ENCODE measurements at regions not wholly inside any gene's neighbourhood (a gene's known extent, or its start where the extent isn't known, plus 50 kb on each side); places are given as distances from the start of the nearest gene placed in this dataset.

DNA sequence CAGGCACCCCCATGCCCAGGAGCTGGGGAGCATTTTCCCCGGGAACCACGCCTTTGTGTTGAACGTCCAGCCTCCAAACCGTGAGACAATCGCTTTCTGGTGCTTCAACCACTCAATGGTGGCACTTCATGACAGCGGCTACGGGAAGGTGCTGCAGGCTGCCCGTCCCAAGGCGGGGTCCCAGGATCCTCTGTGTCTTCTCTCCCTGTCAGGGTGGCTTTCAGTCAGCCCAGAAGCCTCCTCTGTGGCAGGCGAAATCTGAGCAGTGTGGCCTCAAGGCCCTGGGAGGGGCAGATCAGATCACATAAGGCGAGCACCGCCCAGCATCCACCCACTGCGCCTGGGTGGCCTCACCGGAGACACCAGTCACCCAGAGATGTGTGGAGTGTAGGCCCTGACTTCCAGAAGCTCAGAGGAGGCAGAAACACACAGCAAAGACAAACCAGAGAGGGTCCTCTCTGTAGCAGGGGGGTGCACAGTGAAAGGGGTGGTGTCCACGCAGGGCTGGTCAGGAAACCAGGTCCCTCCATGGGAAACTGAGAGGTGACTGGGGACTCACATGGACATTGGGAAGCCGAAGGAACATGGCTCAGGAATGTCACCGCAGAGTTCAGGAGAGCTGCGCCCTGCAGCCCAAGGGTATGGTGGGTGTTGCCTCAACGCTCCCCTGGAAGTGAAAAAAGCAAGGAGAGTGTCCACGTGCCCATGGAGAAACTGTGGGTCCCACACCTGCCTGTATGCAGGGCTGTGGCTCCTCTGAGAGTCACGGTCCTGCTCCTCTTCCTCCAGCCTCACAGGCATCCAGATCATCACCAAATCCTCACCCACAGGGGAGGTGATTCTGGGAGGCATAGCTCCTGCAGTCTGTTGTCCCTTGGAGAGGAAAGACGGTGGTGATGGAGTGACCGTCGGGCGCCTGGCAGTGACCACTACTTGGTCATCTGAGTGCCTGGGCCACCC, 1420.7 kb downstream of the TBC1D22A start:
- no peak for DNase-seq
- intact Hi-C loops (cut with DNase I): no loop called here

DNA sequence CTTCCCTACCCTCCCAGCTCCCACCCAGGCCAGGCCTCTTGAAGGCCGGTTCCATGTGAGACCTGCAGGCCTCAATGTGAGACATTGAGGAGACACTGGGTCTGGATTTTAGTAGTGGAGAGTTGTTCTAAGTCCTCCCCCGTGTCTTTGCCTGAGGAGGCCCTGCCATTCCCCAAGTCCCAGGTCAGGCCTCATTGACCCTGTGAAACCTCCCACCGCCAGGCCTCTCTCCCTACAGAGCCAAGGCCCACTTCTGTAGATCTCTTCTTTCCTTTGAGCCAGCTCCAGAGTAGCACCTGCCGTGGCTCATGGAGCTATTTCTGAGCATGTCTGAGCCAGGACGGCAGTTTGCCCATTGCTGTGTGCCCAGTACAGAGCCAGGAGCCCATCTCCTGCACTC, 1419.6 kb downstream of the TBC1D22A start:
- DNase-seq: no peak
- intact Hi-C loops (cut with DNase I): no loop called here

DNA sequence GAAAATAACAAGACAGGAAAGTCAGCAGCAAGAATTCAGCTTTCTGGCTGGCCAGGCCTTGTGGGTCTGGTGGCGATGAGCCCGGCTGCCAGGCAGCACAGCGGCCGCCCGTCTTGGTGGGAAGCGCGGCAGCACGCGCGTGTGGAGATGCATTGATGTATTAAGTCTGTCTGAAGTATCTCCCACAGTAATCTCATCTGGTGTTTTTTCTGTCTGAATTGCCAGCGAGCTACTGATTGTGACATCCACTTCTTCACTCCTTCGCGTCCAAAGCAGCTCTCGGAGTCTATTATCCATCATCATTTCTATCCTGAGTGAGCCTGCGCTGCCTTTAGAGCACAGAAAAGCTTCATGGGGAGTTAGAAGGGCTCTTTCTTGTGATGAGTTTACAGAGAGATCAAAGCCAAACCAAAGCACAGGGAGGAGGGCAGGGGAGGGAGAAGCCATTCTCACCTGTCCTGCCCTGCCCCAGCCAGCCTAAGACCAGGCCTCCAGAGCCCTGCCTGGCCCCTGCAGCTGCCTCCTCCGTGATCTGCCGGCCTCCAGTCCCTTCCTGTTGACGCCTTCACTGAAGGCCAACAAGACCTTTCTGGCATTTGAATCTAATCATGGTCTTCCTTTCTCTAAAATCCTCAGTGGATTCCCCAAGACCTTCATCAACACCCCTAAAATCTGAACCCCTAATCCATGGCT, 1419.0 kb downstream of the TBC1D22A start:
- intact Hi-C loops (cut with DNase I): no loop called here
- DNase-seq: no peak

DNA sequence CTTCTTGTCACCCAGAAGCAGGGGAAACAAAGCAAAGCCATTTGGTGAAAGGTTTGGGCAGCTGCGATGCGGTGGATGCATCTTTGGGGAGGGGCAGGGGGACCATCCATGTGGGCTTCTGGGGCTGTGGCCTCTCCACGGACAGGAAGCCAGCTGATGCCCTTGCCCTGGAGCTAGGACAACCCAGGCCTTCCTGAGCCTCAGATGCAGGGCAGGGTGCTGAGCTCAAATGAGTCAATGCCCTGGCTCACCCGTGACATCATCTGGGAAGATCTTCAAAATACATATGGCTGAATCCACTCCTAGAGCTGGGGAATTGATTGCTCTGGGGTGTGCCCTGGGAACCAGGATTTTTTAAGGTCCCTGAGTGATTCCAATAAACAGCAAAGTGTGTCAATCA, 1418.2 kb downstream of the TBC1D22A start:
- intact Hi-C loops (cut with DNase I): no loop called here

DNA sequence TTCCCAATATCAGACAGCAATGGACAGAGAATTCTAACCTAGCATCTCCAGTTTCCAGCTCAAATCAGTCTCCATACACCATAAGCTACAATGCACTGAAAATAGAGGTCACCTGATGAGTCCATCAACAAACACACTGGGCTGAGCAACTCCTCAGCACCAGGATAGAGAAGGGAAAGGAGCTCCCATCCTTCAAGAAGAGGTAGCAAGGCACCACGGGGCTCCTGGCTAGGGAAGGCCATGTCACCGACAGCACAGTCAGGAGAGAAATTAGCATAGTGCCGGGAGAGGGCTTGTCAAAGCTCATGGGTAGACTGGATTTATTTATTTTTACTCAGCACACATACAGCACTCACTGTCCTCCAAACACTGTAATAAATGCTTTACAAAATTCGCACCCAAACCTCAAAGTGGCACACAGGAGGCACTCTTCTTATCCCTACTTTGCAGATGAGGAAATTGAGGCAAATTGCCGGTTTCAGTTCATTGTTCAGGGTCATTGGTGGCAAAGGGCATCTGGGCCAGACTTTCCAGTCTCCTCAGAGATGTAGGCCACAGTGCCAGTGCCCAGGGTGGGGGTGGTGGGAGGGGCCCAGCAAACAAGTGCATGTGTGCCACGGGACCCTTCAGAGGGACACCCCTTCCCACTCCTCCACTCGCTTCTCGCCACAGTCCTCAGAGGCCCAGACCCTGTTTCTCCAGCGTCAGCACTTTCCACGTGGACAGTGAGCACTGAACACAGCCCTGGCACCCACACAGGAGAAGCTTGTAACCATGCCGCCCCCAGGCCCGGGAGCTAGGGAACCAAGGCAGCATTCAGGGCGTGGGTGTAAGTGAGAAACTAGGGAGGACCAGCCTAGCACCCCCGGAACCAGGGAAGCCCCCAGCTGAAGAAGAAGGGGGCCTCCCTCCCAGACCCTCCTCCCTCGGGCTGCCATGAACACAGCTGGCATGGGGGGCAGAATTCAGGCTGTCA, 1417.4 kb downstream of the TBC1D22A start:
- DNase-seq: peak in 3 of 10 donors; percentile 34 to 90 (median 83)
- intact Hi-C loops (cut with DNase I): no loop called here

More for the DNA sequence above, 1418.2 kb downstream of the TBC1D22A start:
- DNase-seq: no peak

DNA sequence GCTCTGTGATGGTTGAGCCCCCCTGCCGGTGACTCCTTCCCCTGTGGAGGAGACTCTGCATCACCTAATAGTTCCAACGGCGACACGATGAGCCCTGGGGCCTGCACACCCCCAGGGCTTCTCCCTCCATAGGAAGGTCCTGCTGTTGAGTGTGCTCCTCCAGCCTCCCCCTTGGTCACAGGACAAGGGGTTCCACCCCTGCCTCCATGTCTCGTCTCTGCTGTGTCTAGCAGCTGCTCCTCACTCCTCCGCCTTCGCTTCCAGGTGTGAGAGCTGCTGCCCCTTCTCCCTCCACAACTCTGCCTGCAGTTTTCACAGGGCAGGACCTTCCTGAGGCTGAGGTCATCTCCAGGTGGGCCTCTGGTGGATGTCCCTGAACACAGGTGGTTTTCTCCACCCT, 1416.1 kb downstream of the TBC1D22A start:
- DNase-seq: no peak

DNA sequence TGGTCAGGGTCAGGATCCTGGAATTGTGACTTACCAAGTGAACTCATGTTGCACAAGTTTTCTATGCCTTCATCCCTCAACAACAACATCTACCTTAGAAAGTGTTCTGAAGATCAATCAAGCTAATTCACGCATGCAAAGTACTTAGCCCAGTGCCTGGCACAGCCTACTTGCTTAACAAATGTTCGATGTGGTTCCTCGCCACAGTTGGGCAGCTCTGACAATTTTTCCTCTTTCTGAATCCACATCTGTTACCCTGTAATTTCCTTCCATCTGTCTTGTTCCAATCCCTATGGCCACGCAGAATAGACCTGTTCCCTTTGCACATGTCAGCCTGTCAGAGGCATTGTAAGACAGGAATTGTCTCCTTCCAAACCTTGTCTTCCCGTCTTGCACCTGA, 1415.2 kb downstream of the TBC1D22A start:
- no peak for DNase-seq
- intact Hi-C loops (cut with DNase I): no loop called here

More for the DNA sequence above, 1416.1 kb downstream of the TBC1D22A start:
- intact Hi-C loops (cut with DNase I): no loop called here

DNA sequence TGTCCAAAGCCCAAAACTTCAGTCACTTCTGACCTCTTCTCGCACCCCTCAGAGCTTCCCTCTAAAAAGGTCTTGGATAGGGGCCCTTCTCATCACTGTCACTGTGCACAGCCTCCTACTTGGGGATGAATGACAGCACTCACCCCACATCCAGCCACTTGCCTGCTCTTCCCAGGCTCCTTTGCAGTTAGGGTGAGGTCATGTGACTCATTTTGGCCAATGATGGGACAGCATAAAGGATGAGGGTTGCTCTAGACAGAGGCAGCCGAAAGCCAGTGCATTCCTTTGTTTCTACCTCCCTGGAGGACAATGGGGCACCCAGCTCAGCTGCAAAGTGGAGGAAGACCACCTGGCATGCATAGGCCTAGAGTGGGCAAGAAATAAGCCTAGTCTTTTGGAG, 1413.3 kb downstream of the TBC1D22A start:
- DNase-seq: no peak
- intact Hi-C loops (cut with DNase I): no loop called here

DNA sequence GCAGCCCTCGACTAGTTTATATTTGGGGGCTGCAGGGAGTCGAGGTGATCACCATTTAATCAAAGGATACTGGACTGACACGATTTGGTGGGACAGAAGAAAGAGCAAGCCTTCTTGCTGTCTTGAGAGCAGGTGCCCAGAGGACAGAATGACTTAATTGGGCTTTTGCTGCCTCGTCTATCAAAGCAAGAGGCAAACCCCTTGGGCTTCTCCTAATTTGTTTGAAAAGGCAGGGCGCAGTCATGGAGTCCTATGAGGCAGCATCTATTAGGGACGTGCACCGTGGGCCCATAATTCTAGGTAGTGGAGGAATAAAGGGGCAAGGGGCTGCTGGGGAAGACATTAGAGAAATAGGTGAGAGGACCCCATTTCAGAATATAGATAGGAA, 1411.3 kb downstream of the TBC1D22A start:
- DNase-seq: no peak
- intact Hi-C loops (cut with DNase I): no loop called here

DNA sequence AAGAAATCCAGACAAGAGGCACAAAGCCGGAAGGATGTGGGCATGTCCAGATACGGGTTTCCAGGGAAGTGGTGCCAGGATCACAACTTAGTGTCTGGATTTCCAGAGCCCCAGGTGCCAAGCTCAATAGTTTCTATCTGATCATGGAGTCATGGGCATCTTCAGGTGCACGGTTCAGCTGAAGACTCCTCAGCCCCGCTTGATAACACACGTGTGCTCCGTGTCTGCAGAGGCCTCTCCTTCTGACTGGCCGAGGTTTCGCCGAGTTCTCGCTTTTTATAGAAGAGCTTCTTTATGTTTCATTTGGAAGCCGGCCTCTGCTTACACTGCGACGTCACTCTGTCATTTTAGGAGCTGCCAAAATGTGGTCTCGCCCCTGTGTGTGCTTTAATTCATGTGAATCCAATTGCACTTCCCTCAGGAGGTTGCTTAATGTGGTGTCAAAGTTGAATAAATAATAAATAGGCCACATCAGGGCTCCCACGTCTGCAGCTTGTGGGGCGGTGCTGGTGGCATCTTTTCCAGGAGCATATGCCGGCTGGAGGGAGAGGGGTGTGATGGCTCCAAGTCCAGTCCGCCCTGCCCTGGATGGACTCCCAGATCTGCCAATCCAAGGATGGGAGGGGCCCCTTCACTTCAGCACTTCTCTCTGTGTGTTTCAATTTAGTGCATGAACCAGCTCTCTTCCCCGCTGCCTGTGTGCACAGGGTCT, 1410.8 kb downstream of the TBC1D22A start:
- DNase-seq: no peak
- intact Hi-C loops (cut with DNase I): no loop called here

DNA sequence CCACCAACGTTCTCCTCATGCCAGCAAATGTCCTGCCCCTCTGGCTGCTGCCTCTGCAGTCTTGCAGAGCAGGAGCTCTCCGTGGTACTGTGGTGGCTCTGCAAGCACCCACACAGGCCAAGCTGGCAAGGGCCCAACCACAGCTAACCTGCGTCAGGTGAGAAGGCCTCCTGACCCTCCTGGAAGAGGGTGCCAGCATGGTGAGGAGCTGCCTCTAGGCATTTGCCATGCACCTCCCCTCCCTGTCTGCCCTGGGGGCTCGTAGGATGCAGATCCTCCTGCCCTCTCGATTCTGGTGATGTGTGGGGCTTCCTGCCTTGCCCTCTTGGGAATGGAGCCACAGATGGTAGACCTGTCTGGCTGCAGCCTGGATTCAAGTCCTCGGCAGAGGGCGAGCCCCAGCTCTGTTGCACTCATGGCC, 1408.8 kb downstream of the TBC1D22A start:
- intact Hi-C loops (cut with DNase I): no loop called here
- DNase-seq: no peak

DNA sequence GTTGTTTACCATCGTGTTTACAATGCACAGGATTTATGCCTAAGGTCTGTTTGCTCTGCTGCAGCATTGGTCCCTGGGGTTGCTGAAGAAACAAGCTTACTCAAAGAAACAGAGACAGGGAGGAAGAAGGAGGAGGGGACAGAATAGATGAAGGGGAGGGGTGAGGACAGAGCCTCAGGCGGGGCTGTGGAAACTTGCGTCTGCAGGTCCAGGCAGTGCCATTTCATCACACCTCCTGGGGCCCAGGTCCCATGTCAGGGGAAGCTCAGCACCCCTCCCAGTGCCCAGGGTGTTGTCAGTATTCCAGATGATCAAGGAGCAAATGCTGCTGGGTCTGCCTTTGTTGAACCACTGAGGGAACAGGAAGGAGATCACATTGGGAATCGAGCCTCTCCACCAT, 1406.8 kb downstream of the TBC1D22A start:
- DNase-seq: no peak
- intact Hi-C loops (cut with DNase I): no loop called here

DNA sequence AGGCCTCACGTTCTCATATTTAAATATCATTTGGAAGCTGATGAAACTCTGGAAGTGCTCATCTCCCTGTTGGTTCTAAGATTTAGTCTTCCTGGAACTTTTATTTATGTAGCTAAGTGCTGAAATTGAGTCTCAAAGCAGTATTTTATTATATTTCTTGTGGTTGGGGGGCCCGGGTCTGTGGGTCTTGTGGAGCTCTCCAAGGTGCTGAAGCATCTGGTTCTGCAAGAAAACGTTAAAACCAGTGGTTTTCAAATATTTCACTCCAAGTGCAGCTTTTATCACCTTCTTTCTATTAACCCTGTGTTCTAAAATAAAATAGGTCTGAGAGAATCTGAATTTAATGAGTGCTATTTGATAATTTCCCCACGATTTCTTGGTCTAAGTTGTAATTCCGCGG, 1404.8 kb downstream of the TBC1D22A start:
- intact Hi-C loops (cut with DNase I): no loop called here
- no peak for DNase-seq

DNA sequence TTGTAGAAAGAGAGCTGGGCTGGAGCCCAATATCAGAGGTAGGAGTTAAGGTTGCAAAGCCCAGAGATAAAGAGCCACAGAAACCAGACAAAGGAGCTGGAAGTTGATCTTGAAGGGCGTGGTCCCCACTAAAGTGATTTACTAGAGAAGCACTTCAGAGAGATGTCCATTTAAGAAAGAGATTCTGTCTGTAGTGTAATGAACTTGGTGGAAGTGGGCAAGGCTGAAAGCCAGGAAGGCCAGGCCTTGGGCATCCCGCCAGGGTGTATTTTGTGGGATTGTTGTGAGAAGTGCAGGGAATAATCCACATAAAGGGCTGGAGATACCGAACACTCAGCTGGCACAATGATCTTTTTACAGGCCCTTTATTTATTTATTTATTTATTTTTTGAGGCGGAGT, 1398.8 kb downstream of the TBC1D22A start:
- intact Hi-C loops (cut with DNase I): no loop called here
- no peak for DNase-seq

DNA sequence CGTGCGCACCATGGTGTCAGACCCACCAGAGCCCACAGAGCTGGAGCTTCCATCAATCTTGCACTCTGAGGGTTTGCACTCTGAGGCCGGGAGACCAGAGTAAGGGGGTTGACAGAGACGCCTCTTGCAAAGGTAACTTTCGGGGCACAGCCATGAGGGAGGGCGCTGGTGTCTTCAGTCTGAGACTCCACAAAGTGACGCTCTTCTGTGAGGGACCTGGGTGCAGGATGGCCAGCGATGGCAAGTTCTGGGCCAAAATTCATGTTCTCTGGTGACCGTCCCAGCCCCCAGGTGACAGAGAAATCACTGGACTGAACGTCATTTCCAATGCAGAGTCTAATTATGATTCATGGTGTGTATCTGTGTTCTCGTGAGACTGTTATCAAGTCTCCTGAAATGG, 1395.2 kb downstream of the TBC1D22A start:
- intact Hi-C loops (cut with DNase I): no loop called here
- no peak for DNase-seq

DNA sequence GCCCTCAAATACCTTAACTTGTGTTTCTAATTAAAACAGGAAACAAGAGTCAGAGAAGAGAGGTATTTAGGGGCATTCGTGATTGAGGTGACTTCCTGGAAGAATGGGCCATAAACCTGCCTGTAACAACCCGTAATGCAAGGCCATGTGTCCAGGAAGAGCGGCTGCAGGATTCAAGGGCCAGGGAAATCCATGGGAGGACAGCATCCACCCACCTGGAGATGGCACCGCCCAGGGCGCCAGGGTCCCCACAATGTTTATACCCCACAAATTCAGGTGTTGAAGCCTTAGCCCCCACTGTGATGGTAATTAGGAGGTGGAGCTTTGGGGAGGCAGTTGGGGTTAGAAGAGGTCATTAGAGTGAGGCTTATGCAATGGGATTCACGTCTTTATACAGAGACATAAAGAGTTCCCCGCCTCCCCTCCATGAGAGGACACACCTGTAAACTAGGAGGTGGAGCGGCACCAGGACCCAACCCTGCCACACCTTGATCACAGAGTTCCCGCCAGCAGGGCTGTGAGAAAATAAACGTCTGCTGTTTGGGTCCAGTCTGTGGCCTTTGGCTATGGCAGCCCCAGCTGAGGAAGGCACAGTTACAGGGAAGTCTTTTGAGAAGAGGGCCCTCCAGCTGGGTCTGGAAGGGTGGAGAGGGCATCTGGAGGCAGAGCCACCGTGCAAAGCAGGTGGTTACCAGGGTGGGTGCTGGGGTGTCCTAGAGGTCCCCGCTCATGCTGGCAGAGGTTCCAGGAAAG, 1394.3 kb downstream of the TBC1D22A start:
- intact Hi-C loops (cut with DNase I): no loop called here

DNA sequence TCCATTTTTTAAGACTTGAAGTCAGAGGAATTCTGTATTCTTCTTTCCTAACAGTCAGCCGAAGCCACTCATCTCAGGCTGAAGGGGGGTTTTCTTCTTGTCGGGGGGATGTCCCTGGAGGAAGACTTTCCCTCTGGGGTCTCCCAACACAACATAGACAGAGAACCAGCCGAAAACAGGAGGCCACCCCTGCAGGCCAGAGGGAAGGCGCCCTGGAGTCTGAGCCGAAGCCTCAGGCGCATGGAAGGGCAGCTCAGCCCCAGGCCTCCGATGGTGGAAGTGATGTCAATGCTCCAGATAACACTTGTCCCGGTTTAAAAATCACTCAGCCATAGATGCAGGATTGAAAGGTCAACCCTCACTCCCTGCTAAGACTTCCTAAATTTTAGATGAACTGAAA, 1393.0 kb downstream of the TBC1D22A start:
- DNase-seq: no peak
- intact Hi-C loops (cut with DNase I): no loop called here

More for the DNA sequence above, 1394.3 kb downstream of the TBC1D22A start:
- no peak for DNase-seq

DNA sequence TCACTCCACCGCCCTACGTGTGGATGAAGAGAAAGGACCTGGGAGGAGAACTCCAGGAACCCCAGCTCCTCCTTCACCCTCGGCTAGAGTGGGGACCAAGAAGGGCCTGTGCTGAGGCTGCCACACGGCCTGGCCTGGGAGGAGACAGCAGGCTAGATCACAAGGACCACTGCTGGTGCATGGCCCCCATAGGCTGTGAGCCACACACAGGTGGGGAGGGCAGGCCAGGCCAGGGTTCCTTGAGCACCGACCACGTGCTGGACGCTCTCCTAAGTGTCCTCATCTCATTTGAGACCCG, 1392.4 kb downstream of the TBC1D22A start:
- intact Hi-C loops (cut with DNase I): no loop called here
- DNase-seq: no peak

DNA sequence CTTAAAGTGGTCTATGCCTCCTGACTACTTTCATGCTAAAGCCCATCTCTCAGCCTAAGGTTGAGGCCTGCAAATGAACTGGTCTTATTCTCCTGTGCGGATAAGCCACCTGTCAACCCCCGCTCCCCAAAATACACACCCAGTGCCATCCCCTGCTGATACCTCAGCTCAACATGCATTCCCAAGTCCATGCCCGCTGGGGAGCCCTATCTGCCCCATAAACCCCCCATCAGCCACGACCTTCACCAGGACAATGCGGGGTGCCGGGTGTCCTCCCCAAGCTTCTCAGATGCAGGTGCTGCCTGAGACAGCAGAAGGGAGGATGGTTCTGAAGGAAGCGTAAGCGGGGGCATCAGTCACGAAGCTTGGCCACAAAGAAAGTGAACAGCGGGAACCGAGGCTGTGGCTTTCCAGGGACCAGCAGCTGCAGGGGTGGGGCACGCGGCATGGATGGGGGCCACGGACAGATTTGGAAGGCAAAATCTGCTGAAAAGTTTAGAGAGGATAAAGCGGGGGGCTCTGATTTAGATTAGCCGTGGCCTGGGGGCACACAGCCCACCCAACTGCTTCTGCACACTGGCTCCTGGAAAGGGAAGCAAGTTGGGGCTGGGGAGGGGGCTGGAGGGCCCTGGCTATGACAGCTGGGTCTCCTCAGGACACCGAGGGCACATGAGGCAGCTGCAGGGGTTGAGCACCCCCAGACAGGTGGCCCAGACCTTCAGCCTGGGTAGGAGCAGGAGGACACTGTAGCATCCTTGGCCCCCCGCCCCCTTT, 1391.9 kb downstream of the TBC1D22A start:
- peak in 1 of 10 donors; percentile 46 for DNase-seq
- intact Hi-C loops (cut with DNase I): no loop called here

Data from posterior cingulate gyrus (tissue), 11 donors.